OCI-LY3 (cell line): ENCODE measurements at regions not wholly inside any gene's neighbourhood (a gene's known extent, or its start where the extent isn't known, plus 50 kb on each side); places are given as distances from the start of the nearest gene placed in this dataset.

Experiments used
- CTCF ChIP-seq: fragments of 200-600, 300-600 bp; sonication (generic); IDR thresholded peaks from 2 replicates; pipeline ENCODE4 v1.5.1; 2014; ENCODE audit warnings: antibody characterized with exemption, low read length, low read depth
- EZH2phosphoT487 ChIP-seq: fragments of 200-600 bp; shearing (Covaris generic); IDR thresholded peaks from 2 replicates; pipeline ENCODE4 v1.6.1; 2018; ENCODE audit warnings: antibody characterized with exemption, mixed run types, low read depth

DNA sequence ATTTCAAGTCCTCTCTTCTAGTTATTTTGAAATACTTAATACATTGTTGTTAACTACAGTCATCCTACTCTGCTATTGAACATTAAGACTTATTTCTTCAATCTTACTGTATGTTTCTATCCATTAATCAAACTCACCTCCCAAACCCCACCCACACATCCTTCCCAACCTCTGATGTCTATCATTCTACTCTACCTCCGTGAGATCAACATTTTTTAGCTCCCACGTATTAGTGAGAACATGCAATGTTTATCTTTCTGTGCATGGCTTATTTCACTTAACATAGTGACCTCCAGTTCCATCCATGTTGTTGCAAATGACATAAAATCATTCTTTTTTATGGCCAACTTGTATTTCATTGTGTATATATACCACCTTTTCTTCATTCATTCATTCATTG is 236.6 kb upstream of the CTNNB1 start:
- TF ChIP-seq CTCF = no peak
- TF ChIP-seq EZH2phosphoT487 = no peak
